ENCODE measurements at regions not wholly inside any gene's neighbourhood (a gene's known extent, or its start where the extent isn't known, plus 50 kb on each side); places are given as distances from the start of the nearest gene placed in this dataset.

GRCh38 chr5:56549096-56549886 is 266.1 kb upstream of the MAP3K1 start:
- H3K27ac ChIP-seq = no peak overlapping the region
- peaks cover 13 to 24% of the 10 kb centered on the region in 2 donors for H3K4me1 ChIP-seq (ENCODE audit: control insufficient read depth in 1 of 2, low read depth in 2 of 2)
- ATAC-seq (ENCODE audit: insufficient number of reproducible peaks, low FRiP score, low read depth) (no peak), DNase-seq (ENCODE audit: low spot score) (no peak)
- H3K9me3 ChIP-seq = no peaks in the 10 kb centered on the region
- no peaks in the 10 kb centered on the region for H3K36me3 ChIP-seq
- H3K4me3 ChIP-seq = no peak overlapping the region
- TF ChIP-seq, protein P1, sequence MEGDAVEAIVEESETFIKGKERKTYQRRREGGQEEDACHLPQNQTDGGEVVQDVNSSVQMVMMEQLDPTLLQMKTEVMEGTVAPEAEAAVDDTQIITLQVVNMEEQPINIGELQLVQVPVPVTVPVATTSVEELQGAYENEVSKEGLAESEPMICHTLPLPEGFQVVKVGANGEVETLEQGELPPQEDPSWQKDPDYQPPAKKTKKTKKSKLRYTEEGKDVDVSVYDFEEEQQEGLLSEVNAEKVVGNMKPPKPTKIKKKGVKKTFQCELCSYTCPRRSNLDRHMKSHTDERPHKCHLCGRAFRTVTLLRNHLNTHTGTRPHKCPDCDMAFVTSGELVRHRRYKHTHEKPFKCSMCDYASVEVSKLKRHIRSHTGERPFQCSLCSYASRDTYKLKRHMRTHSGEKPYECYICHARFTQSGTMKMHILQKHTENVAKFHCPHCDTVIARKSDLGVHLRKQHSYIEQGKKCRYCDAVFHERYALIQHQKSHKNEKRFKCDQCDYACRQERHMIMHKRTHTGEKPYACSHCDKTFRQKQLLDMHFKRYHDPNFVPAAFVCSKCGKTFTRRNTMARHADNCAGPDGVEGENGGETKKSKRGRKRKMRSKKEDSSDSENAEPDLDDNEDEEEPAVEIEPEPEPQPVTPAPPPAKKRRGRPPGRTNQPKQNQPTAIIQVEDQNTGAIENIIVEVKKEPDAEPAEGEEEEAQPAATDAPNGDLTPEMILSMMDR (IDR thresholded peaks at IDR 0.05) = no peak
- H3K27me3 ChIP-seq (replicated peaks; ENCODE audit: insufficient read depth) = no peaks in the 10 kb centered on the region

DNA sequence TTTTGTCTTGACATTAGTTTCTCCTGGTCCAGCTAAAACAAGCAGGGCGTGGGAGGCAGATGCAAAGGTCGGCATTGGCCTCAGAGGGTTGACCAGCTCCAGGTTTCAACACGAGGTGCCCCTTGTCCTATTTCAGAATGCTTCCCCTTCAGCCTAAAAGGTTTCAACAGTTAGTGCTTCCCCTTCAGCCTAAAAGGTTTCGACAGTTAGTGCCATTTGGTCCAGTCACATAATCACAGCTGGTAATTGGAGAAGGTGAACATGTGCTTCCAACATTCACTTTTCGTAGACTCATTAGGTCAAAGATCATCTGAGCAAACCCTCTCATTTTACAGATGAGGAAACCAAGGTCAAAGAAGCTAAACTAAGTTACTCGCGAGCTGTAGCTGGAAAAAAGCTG is 270.3 kb upstream of the MAP3K1 start:
- no peaks in the 10 kb centered on the region for H3K36me3 ChIP-seq
- H3K27me3 ChIP-seq (replicated peaks; ENCODE audit: insufficient read depth) = no peaks in the 10 kb centered on the region
- TF ChIP-seq, protein P1 (IDR thresholded peaks at IDR 0.05) = no peak
- no peaks in the 10 kb centered on the region for H3K9me3 ChIP-seq
- no peaks in the 10 kb centered on the region for H3K4me1 ChIP-seq (ENCODE audit: control insufficient read depth in 1 of 2, low read depth in 2 of 2)
- no peak overlapping the region for H3K27ac ChIP-seq
- no peak for ATAC-seq (ENCODE audit: insufficient number of reproducible peaks, low FRiP score, low read depth)
- H3K4me3 ChIP-seq = no peak overlapping the region
- DNase-seq (ENCODE audit: low spot score) = no peak

- Histone ChIP-seq H3K27me3 (replicated peaks; ENCODE audit: insufficient read depth) (no peaks in the 10 kb centered on the region), H3K27ac (no peak overlapping the region), H3K4me1 (ENCODE audit: control insufficient read depth in 1 of 2, low read depth in 2 of 2) (no peaks in the 10 kb centered on the region), H3K9me3 (no peaks in the 10 kb centered on the region), H3K36me3 (no peaks in the 10 kb centered on the region), H3K4me3 (no peak overlapping the region)
- DNase-seq (ENCODE audit: low spot score) (no peak), ATAC-seq (ENCODE audit: insufficient number of reproducible peaks, low FRiP score, low read depth) (no peak)
- TF ChIP-seq, protein P1 (IDR thresholded peaks at IDR 0.05) = no peak
Observed at GRCh38 chr5:56543441-56544388, 271.6 kb upstream of the MAP3K1 start.

- DNase-seq (ENCODE audit: low spot score) (no peak), ATAC-seq (ENCODE audit: insufficient number of reproducible peaks, low FRiP score, low read depth) (no peak)
- Histone ChIP-seq H3K36me3 (no peaks in the 10 kb centered on the region), H3K9me3 (no peaks in the 10 kb centered on the region), H3K4me1 (ENCODE audit: control insufficient read depth in 1 of 2, low read depth in 2 of 2) (no peaks in the 10 kb centered on the region), H3K4me3 (no peak overlapping the region), H3K27me3 (replicated peaks; ENCODE audit: insufficient read depth) (no peaks in the 10 kb centered on the region), H3K27ac (no peak overlapping the region)
- TF ChIP-seq, protein P1 (IDR thresholded peaks at IDR 0.05) = no peak
Observed at GRCh38 chr5:56540266-56540665, 275.1 kb upstream of the MAP3K1 start.

- Histone ChIP-seq H3K27ac (no peak overlapping the region), H3K4me1 (ENCODE audit: control insufficient read depth in 1 of 2, low read depth in 2 of 2) (no peaks in the 10 kb centered on the region), H3K9me3 (no peaks in the 10 kb centered on the region), H3K36me3 (no peaks in the 10 kb centered on the region), H3K27me3 (replicated peaks; ENCODE audit: insufficient read depth) (no peaks in the 10 kb centered on the region), H3K4me3 (no peak overlapping the region)
- ATAC-seq (ENCODE audit: insufficient number of reproducible peaks, low FRiP score, low read depth) (no peak), DNase-seq (ENCODE audit: low spot score) (no peak)
- TF ChIP-seq, protein P1 (IDR thresholded peaks at IDR 0.05) = no peak
Observed at GRCh38 chr5:56538580-56538979, 276.8 kb upstream of the MAP3K1 start.

Data from thoracic aorta (tissue), 2 donors.